MM.1S (cell line): ENCODE measurements at regions not wholly inside any gene's neighbourhood (a gene's known extent, or its start where the extent isn't known, plus 50 kb on each side); places are given as distances from the start of the nearest gene placed in this dataset.

Source experiments
- CTCF ChIP-seq: fragments of 300-600 bp; sonication (generic); IDR thresholded peaks from 2 replicates; pipeline ENCODE4 v1.5.1; 2016; ENCODE audit warnings: antibody characterized with exemption, low read length, mixed read lengths
- EZH2 ChIP-seq: fragments of 300-600 bp; sonication (generic); optimal IDR thresholded peaks from 2 replicates; pipeline ENCODE3; 2017; ENCODE audit warnings: low read depth, mild to moderate bottlenecking, antibody characterized with exemption, low read length, mixed read lengths

- TF ChIP-seq CTCF: no peak
- TF ChIP-seq EZH2: no peak
These were observed 349.4 kb upstream of the LRRC3B start for GRCh38 chr3:26273196-26273595.
